BLaER1 treated with 17β-estradiol and CSF1 and Interleukin-3, amounts not matched to agents 10 nM and 100 nM (cell line): ENCODE measurements at regions not wholly inside any gene's neighbourhood (a gene's known extent, or its start where the extent isn't known, plus 50 kb on each side); places are given as distances from the start of the nearest gene placed in this dataset.

Source experiments
- H3K27ac ChIP-seq, 11 experiments: shearing (Covaris generic); formaldehyde crosslinking; 2 replicates each; pipeline ENCODE4 v1.8.1; 2022
- H3K27me3 ChIP-seq, 11 experiments: shearing (Covaris generic); formaldehyde crosslinking; 2 replicates each; pipeline ENCODE4 v1.8.1; 2022
- H3K36me3 ChIP-seq, 11 experiments: shearing (Covaris generic); formaldehyde crosslinking; 2 replicates each; pipeline ENCODE4 v1.8.1; 2022
- H3K4me1 ChIP-seq, 10 experiments: shearing (Covaris generic); formaldehyde crosslinking; 2 replicates each; pipeline ENCODE4 v1.8.1; 2022
- H3K4me2 ChIP-seq, 11 experiments: shearing (Covaris generic); formaldehyde crosslinking; 2 replicates each; pipeline ENCODE4 v1.8.1; 2022
- H3K4me3 ChIP-seq, 10 experiments: shearing (Covaris generic); formaldehyde crosslinking; 2 replicates each; pipeline ENCODE4 v1.8.1; 2022
- H3K9ac ChIP-seq, 11 experiments: shearing (Covaris generic); formaldehyde crosslinking; 2 replicates each; pipeline ENCODE4 v1.8.1; 2022
- H3K9me3 ChIP-seq, 11 experiments: shearing (Covaris generic); formaldehyde crosslinking; replicated peaks in 1 of 11; 2 replicates each; pipeline ENCODE4 v1.8.1; 2022
- H4K20me1 ChIP-seq, 11 experiments: shearing (Covaris generic); formaldehyde crosslinking; 2 replicates each; pipeline ENCODE4 v1.8.1; 2022
- Cebpa-rat ChIP-seq, 11 experiments: shearing (Covaris generic); IDR thresholded peaks; 2 replicates each; pipeline ENCODE4 v1.8.1; 2022

- Histone ChIP-seq H3K36me3 (no peaks in the 10 kb centered on the region), H3K4me2 (no peak overlapping the region)
These were observed 273.8 kb downstream of the MSX2 start for GRCh38 chr5:174998131-174998730.

GRCh38 chr5:174997688-174998087 is 273.3 kb downstream of the MSX2 start:
- Histone ChIP-seq H3K9me3 (peaks cover 15 to 30% (median 20%) of the 10 kb centered on the region in 11 experiments), H3K9ac (no peak overlapping the region), H3K4me2 (no peak overlapping the region), H3K27ac (no peak overlapping the region), H3K36me3 (no peaks in the 10 kb centered on the region), H4K20me1 (no peaks in the 10 kb centered on the region), H3K27me3 (no peaks in the 10 kb centered on the region), H3K4me3 (no peak overlapping the region), H3K4me1 (peaks cover 0 to 9% (median 0%) of the 10 kb centered on the region in 10 experiments; a peak in 1 of 20 replicates)
- no peak for TF ChIP-seq Cebpa-rat (IDR thresholded peaks at IDR 0.05)

More at GRCh38 chr5:174998131-174998730, 273.8 kb downstream of the MSX2 start:
- peaks cover 15 to 30% (median 20%) of the 10 kb centered on the region in 11 experiments for H3K9me3 ChIP-seq
- H3K27me3 ChIP-seq = no peaks in the 10 kb centered on the region
- no peak overlapping the region for H3K27ac ChIP-seq
- TF ChIP-seq Cebpa-rat (IDR thresholded peaks at IDR 0.05) = no peak
- no peak overlapping the region for H3K9ac ChIP-seq
- H4K20me1 ChIP-seq = no peaks in the 10 kb centered on the region
- no peak overlapping the region for H3K4me3 ChIP-seq
- peaks cover 0 to 9% (median 0%) of the 10 kb centered on the region in 10 experiments; a peak in 2 of 20 replicates for H3K4me1 ChIP-seq

GRCh38 chr5:174996941-174997340 is 272.6 kb downstream of the MSX2 start:
- TF ChIP-seq Cebpa-rat (IDR thresholded peaks at IDR 0.05) = no peak
- Histone ChIP-seq H4K20me1 (no peaks in the 10 kb centered on the region), H3K27me3 (no peaks in the 10 kb centered on the region), H3K36me3 (no peaks in the 10 kb centered on the region), H3K4me1 (peaks cover 0 to 9% (median 0%) of the 10 kb centered on the region in 10 experiments; a peak in 1 of 20 replicates), H3K9ac (no peak overlapping the region), H3K27ac (no peak overlapping the region), H3K4me3 (no peak overlapping the region), H3K4me2 (no peak overlapping the region), H3K9me3 (peaks cover 15 to 30% (median 20%) of the 10 kb centered on the region in 11 experiments)

- no peaks in the 10 kb centered on the region for H3K27me3 ChIP-seq
- no peak for TF ChIP-seq Cebpa-rat (IDR thresholded peaks at IDR 0.05)
- H3K4me1 ChIP-seq = peaks cover 0 to 9% (median 0%) of the 10 kb centered on the region in 10 experiments; a peak in 1 of 20 replicates
- no peak overlapping the region for H3K27ac ChIP-seq
- H3K9me3 ChIP-seq = peaks cover 15 to 30% (median 20%) of the 10 kb centered on the region in 11 experiments
- no peak overlapping the region for H3K9ac ChIP-seq
- H3K36me3 ChIP-seq = no peaks in the 10 kb centered on the region
- H3K4me3 ChIP-seq = no peak overlapping the region
- H3K4me2 ChIP-seq = no peak overlapping the region
- H4K20me1 ChIP-seq = no peaks in the 10 kb centered on the region
These were observed 271.4 kb downstream of the MSX2 start for GRCh38 chr5:174995827-174996226.

GRCh38 chr5:174991847-174992246 is 267.5 kb downstream of the MSX2 start:
- no peaks in the 10 kb centered on the region for H4K20me1 ChIP-seq
- H3K9ac ChIP-seq = no peak overlapping the region

GRCh38 chr5:174990909-174991308 is 266.5 kb downstream of the MSX2 start:
- Histone ChIP-seq H4K20me1 (no peaks in the 10 kb centered on the region), H3K27ac (no peak overlapping the region), H3K36me3 (no peaks in the 10 kb centered on the region), H3K9ac (no peak overlapping the region), H3K9me3 (no peaks in the 10 kb centered on the region), H3K4me1 (peaks cover 0 to 7% (median 0%) of the 10 kb centered on the region in 10 experiments; a peak in 2 of 20 replicates), H3K4me2 (no peak overlapping the region), H3K4me3 (no peak overlapping the region), H3K27me3 (no peaks in the 10 kb centered on the region)
- TF ChIP-seq Cebpa-rat (IDR thresholded peaks at IDR 0.05) = no peak

More at GRCh38 chr5:174991847-174992246, 267.5 kb downstream of the MSX2 start:
- Histone ChIP-seq H3K4me3 (no peak overlapping the region), H3K4me1 (peaks cover 0 to 7% (median 0%) of the 10 kb centered on the region in 10 experiments; a peak in 2 of 20 replicates), H3K27ac (no peak overlapping the region), H3K9me3 (no peaks in the 10 kb centered on the region), H3K27me3 (no peaks in the 10 kb centered on the region), H3K4me2 (no peak overlapping the region), H3K36me3 (no peaks in the 10 kb centered on the region)
- no peak for TF ChIP-seq Cebpa-rat (IDR thresholded peaks at IDR 0.05)

- peaks cover 0 to 7% (median 0%) of the 10 kb centered on the region in 10 experiments; a peak in 2 of 20 replicates for H3K4me1 ChIP-seq
- no peaks in the 10 kb centered on the region for H4K20me1 ChIP-seq
- H3K4me2 ChIP-seq = no peak overlapping the region
- TF ChIP-seq Cebpa-rat (IDR thresholded peaks at IDR 0.05) = 0 out of 22 replicates have a peak, but pooled peaks of 1 of the 11 experiments have one; percentile 9
- no peaks in the 10 kb centered on the region for H3K9me3 ChIP-seq
- H3K4me3 ChIP-seq = no peak overlapping the region
- H3K36me3 ChIP-seq = no peaks in the 10 kb centered on the region
- no peak overlapping the region for H3K27ac ChIP-seq
- H3K9ac ChIP-seq = no peak overlapping the region
- no peaks in the 10 kb centered on the region for H3K27me3 ChIP-seq
These were observed 263.1 kb downstream of the MSX2 start for GRCh38 chr5:174987443-174988012.

GRCh38 chr5:174984863-174985262 is 260.5 kb downstream of the MSX2 start:
- Histone ChIP-seq H3K4me1 (peaks cover 0 to 7% (median 0%) of the 10 kb centered on the region in 10 experiments; a peak in 2 of 20 replicates), H3K36me3 (no peaks in the 10 kb centered on the region), H3K27me3 (no peaks in the 10 kb centered on the region), H4K20me1 (no peaks in the 10 kb centered on the region), H3K9ac (no peak overlapping the region), H3K9me3 (no peaks in the 10 kb centered on the region), H3K27ac (no peak overlapping the region), H3K4me3 (no peak overlapping the region), H3K4me2 (no peak overlapping the region)
- no peak for TF ChIP-seq Cebpa-rat (IDR thresholded peaks at IDR 0.05)

- TF ChIP-seq Cebpa-rat (IDR thresholded peaks at IDR 0.05) = no peak
- no peak overlapping the region for H3K27ac ChIP-seq
- H3K27me3 ChIP-seq = no peaks in the 10 kb centered on the region
- no peaks in the 10 kb centered on the region for H3K36me3 ChIP-seq
- H3K4me1 ChIP-seq = no peaks in the 10 kb centered on the region
- H3K9ac ChIP-seq = no peak overlapping the region
- H3K4me3 ChIP-seq = no peak overlapping the region
- H3K4me2 ChIP-seq = no peak overlapping the region
- no peaks in the 10 kb centered on the region for H4K20me1 ChIP-seq
- H3K9me3 ChIP-seq = no peaks in the 10 kb centered on the region
These were observed 258.1 kb downstream of the MSX2 start for GRCh38 chr5:174982485-174982884.

GRCh38 chr5:174981416-174981815 is 257.0 kb downstream of the MSX2 start:
- no peaks in the 10 kb centered on the region for H3K4me1 ChIP-seq
- H3K36me3 ChIP-seq = no peaks in the 10 kb centered on the region
- no peaks in the 10 kb centered on the region for H3K9me3 ChIP-seq
- H3K27ac ChIP-seq = no peak overlapping the region
- H4K20me1 ChIP-seq = no peaks in the 10 kb centered on the region
- no peak overlapping the region for H3K4me3 ChIP-seq
- H3K9ac ChIP-seq = no peak overlapping the region
- no peak overlapping the region for H3K4me2 ChIP-seq
- H3K27me3 ChIP-seq = no peaks in the 10 kb centered on the region
- no peak for TF ChIP-seq Cebpa-rat (IDR thresholded peaks at IDR 0.05)
